Body of pancreas (tissue), 4 donors: ENCODE measurements at regions not wholly inside any gene's neighbourhood (a gene's known extent, or its start where the extent isn't known, plus 50 kb on each side); places are given as distances from the start of the nearest gene placed in this dataset.

ENCODE experiments used
- CTCF ChIP-seq, 7 experiments: fragments of 450-650 bp in 4 of 7; fragments of 200-600 bp in 3 of 7; sonication (generic) in 3 of 7; IDR thresholded peaks; one replicate each; pipeline ENCODE4 v1.5.1; 2016 to 2019; ENCODE audit warnings: antibody characterized with exemption in 7 of 7
- POLR2A ChIP-seq, 3 donors: fragments of 450-650 bp; IDR thresholded peaks; one replicate each; pipeline ENCODE4 v1.6.1; 2016; ENCODE audit warnings: antibody characterized with exemption in 3 of 3, mild to moderate bottlenecking in 2 of 3

GRCh38 chr11:76604081-76604625 is 66.4 kb downstream of the LRRC32 start:
- TF ChIP-seq CTCF (IDR thresholded peaks at IDR 0.05) = no peak
- TF ChIP-seq POLR2A (IDR thresholded peaks at IDR 0.05) = no peak
